H1 (cell line): ENCODE measurements at regions not wholly inside any gene's neighbourhood (a gene's known extent, or its start where the extent isn't known, plus 50 kb on each side); places are given as distances from the start of the nearest gene placed in this dataset.

Source experiments
- KDM4A ChIP-seq: IDR thresholded peaks from one replicate; pipeline ENCODE4 v1.7.1; 2012; ENCODE audit warnings: low read depth, mild to moderate bottlenecking, moderate library complexity, low read length, inconsistent platforms; ENCODE audit not compliant: severe bottlenecking

GRCh38 chr4:77284036-77284435 is 127.0 kb downstream of the CCNG2 start (continued):
- TF ChIP-seq KDM4A, result no peak
